ENCODE measurements at regions not wholly inside any gene's neighbourhood (a gene's known extent, or its start where the extent isn't known, plus 50 kb on each side); places are given as distances from the start of the nearest gene placed in this dataset.

GRCh38 chr13:76812206-76812897, 73.9 kb downstream of the KCTD12 start:
- Histone ChIP-seq H3K23me2 (ENCODE audit: low read depth, low read length) (no peaks in the 10 kb centered on the region), H4K5ac (ENCODE audit: insufficient read length, low read depth, low read length) (no peak overlapping the region), H3K18ac (ENCODE audit: extremely low read depth, low read length) (no peak overlapping the region), H3K27ac (ENCODE audit: low read depth, low read length) (no peak overlapping the region), H3K9me3 (ENCODE audit: insufficient read depth in 2 of 2, low read depth in 1 of 2, low read length in 1 of 2) (peaks cover 4 to 5% of the 10 kb centered on the region in 2 experiments; a peak in 1 of 4 replicates), H3K9ac (replicated peaks in 1 of 4; ENCODE audit: extremely low read depth in 1 of 4, low read depth in 3 of 4, low read length in 3 of 4) (no peak overlapping the region), H3K4me2 (ENCODE audit: insufficient read depth in 1 of 2, low read depth in 2 of 2, low read length in 2 of 2) (no peak overlapping the region), H3K36me3 (ENCODE audit: control insufficient read depth in 2 of 4, insufficient read depth in 4 of 4, low read length in 3 of 4) (no peaks in the 10 kb centered on the region), H3K56ac (replicated peaks; ENCODE audit: insufficient read length, low read depth, low read length) (no peak overlapping the region), H4K20me1 (replicated peaks in 1 of 2; ENCODE audit: control insufficient read depth in 1 of 2, insufficient read depth in 2 of 2, low read length in 2 of 2) (no peaks in the 10 kb centered on the region), H2BK5ac (ENCODE audit: low read depth, low read length) (no peak overlapping the region), H3K79me2 (ENCODE audit: control insufficient read depth in 1 of 2, insufficient read depth in 2 of 2, low read length in 2 of 2) (no peaks in the 10 kb centered on the region), H3K4me1 (replicated peaks in 1 of 4; ENCODE audit: control insufficient read depth in 3 of 4, insufficient read depth in 4 of 4, low read length in 3 of 4) (no peaks in the 10 kb centered on the region), H4K8ac (ENCODE audit: extremely low read depth, insufficient read depth, low read length) (no peak overlapping the region), H3K23ac (ENCODE audit: insufficient read length) (no peak overlapping the region), H2AFZ (ENCODE audit: low read length) (no peak overlapping the region), H2BK20ac (ENCODE audit: low read length) (no peak overlapping the region), H3K14ac (ENCODE audit: insufficient read length) (no peak overlapping the region), H2BK15ac (ENCODE audit: low read length) (no peak overlapping the region), H2BK12ac (ENCODE audit: low read depth, low read length) (no peak overlapping the region), H4K91ac (replicated peaks; ENCODE audit: insufficient read length, low read length) (no peak overlapping the region), H2AK5ac (ENCODE audit: low read depth, low read length) (no peak overlapping the region), H3K27me3 (replicated peaks in 1 of 4; ENCODE audit: control insufficient read depth in 3 of 4, extremely low read depth in 1 of 4, insufficient read depth in 3 of 4, low read length in 3 of 4) (peaks cover 0 to 1% (median 0%) of the 10 kb centered on the region in 4 experiments; a peak in 1 of 7 replicates), H3K4ac (replicated peaks; ENCODE audit: insufficient read length, low read depth, low read length) (no peak overlapping the region), H3K4me3 (ENCODE audit: extremely low read depth in 1 of 4, insufficient read depth in 2 of 4, low read depth in 3 of 4, low read length in 4 of 4) (no peak overlapping the region), H2BK120ac (replicated peaks; ENCODE audit: low read depth, low read length) (no peak overlapping the region), H3K79me1 (ENCODE audit: low read depth, low read length) (no peaks in the 10 kb centered on the region)
- TF ChIP-seq ZNF274 (IDR thresholded peaks at IDR 0.05; ENCODE audit: borderline replicate concordance, extremely low read depth, low read length) = no peak
- TF ChIP-seq NRF1 (IDR thresholded peaks at IDR 0.05; ENCODE audit: low read depth, low read length) = no peak
- CTCF ChIA-PET (ENCODE audit: partially characterized antibody) = interaction anchor here (0.6 kb wide), 1 partner anchor 123 kb away, joined by 3 read pairs; no protein-coding TSS in a partner anchor
- POLR2A ChIA-PET (ENCODE audit: partially characterized antibody) = no interaction called here
- FAIRE-seq (no peak), DNase-seq (ENCODE audit: low read depth in 1 of 2, low spot score in 2 of 2) (no peak)
- WGBS, 2 experiments (ENCODE audit: extremely low coverage in 1 of 2, insufficient coverage in 1 of 2, insufficient read length in 1 of 2, insufficient replicate concordance in 2 of 2, low coverage in 1 of 2, low lambda C conversion rate in 2 of 2, missing lambda C conversion rate in 1 of 2) = 91% methylated on average over 4 of the region's 4 CpGs; no CpG with 5 or more reads in 1 of the 2 experiments

Data from H1 (cell line).